Activated CD4-positive, CD25-positive, alpha-beta regulatory T cell treated with anti-CD3 and anti-CD28 coated beads, Interleukin-2, amount 50 U/mL, for 72 hours (primary cell): ENCODE measurements at regions not wholly inside any gene's neighbourhood (a gene's known extent, or its start where the extent isn't known, plus 50 kb on each side); places are given as distances from the start of the nearest gene placed in this dataset.

ENCODE experiments used
- DNase-seq: peaks from one replicate; pipeline ENCODE4 v3.0.0; 2021

DNA sequence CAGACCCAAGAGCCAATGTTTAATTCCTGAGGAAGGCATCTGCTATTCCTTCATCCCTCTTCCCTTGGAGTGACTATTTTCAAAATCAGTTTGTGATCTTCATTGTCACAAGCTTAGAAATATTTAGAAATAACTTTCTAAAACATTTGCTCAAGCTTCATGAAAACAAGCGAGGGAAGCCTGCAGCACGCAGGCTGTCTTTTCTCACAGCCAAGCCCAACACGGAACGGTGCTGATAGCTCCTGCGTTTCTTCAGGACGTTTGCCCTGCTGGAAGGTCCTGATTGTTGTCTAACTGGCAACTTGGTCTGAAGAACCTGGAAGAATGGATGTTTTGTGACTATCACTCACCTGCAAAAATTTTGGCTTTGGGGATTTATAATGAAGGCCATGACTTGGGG, 152.5 kb downstream of the FGF9 start:
- DNase-seq: no peak

DNA sequence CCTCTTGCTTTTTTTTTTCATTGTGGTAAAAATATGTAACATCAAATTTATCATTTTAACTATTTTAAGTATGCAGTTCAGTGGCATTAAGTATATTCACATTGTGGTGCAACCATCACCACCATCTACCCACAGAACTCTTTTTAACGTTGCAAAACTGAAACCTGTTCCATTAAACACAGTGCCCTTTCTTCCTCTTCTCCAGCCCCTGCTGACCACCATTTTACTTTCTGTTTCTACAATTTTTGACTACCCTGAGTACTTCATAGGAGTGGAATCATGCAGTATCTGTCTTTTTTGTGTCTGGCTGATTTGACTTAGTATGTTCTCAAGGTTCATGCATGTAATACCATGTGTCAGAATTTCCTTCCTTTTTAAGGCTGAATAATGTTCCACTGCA, 153.1 kb downstream of the FGF9 start:
- DNase-seq: no peak

DNA sequence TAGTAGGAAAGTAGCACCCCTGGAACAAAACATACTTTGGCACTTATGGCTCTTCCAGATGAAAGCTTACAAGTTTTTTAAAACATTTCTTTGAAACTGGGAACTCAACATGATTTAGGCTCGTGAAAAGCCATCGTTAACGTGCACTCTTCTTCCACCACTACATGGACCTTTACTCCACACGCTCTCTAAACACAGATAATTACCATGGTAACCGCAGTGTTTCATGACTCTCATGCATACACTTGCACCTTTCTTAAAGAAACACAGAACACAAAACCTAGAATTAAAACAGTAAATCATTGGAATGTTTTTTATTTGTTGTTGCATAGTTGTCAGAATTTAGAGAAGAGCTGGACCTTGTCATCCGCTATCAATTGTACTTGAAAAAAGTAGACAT, 154.3 kb downstream of the FGF9 start:
- no peak for DNase-seq

DNA sequence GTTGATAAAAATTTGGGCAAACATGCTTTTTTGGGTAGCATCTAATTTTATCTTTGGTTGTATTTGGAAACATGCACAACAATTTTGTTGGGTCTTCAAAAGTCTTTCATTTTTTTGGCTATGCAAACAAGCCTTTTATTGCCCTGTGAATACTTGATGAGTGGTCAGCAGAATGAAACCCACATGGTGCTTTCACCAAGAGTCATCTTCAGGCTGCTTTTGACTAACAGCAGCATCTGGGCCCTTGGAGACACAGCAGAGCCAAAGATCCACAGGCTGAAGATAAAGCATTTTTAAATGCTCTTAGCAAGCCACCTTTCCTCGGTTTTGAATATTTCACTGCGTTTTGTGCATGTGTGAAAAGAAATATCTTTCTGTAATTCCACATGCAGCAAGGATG, 154.9 kb downstream of the FGF9 start:
- no peak for DNase-seq

DNA sequence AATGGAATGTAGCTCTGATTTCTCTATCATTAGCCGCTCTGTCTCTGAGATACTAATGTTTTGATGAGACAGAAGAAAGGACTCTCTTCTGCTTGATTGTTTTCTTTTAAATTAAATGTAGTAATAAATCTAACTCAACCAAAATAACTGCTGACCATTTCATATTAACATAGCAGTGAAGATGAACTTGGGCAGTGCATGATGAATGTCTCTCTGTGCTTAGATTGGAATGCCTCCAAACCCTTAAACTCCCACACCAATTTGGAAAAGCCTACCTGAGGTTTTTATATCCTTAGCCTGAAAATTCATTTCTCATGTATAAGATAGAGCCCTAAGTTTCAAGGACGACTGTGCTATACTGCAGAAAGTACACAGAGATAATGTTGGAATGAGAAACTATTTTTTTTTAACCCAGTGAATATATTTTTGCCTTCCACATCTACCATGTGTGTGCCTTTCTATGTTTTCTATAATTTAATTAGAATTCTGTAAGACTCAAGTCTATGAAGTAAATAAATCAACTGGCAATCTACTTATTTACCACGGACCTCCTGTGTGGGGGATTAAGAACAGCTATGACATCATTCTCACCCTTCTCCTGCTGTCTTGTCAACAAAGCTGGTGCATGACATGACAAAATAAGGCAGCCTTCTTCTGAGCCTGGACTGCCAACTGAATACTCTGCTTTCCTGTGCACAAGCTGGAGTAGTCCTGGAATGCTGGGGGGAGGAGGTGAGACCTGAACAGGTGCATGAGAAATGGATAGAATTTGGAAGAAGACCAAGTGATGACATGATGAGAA, 155.5 kb downstream of the FGF9 start:
- no peak for DNase-seq

DNA sequence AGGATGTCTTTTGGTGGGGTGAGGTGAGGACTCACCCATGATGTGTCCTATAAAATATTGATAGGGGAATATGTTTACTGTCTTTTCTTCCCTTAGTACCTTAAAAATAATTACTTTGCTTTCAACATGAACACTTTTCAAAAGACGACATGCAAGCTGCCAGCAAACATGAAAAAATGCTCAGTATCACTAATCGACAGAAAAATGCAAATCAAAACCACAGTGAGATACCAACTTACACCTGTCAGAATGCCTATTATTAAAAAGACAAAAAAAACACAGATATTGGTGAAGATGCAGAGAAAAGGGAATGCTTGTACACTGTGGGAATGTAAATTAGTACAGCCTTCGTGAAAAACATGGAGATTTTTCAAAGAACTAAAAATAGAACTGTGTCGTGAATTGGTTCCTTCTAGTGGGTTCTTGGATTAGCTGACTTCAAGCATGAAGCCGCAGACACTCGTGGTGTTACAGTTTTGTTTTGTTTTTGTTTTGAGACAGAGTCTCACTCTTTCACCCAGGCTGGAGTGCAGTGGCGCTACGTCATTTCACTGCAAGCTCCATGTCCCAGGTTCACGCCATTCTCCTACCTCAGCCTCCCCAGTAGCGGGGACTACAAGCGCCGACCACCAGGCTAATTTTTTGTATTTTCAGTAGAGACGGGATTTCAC, 160.9 kb downstream of the FGF9 start:
- DNase-seq: no peak

DNA sequence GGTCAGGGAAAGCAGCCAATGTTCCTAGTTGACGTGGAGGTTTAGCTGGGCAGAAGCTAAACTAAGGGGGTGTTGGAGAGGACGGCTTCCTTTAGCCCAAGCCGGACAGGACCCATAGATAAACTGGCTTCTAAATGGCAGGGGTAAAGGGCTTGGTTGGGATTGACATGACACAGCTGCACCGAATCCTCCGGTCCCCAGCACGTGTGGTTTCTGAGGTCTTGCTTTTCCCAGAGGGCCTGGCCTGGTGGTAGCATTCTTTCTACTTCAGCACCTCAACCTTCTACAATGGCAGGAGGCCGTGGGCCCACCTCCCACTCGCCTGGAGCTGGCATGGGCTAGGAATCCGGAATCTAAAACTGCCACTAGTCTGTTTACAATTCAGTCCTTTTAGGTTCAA, 163.0 kb downstream of the FGF9 start:
- DNase-seq: no peak

DNA sequence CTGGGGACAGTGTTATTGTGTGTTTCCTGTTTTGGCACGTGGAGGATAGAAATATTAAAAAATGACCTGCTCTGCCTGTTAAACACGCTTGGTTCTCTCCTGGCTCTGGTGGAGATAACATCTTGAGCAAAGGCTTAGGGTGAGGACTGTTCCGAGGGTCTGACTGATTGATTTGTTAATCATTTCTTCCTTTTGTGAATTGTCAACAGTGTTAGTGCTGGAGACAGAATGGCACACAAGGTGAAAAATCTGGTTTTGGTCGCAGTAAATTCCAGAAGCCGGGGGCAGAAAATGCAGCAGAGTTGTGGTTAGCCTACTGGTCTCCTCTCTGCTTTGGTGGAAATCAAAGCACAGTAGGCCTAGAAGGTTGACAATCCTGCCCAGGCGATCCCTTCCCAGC, 163.6 kb downstream of the FGF9 start:
- DNase-seq: no peak

DNA sequence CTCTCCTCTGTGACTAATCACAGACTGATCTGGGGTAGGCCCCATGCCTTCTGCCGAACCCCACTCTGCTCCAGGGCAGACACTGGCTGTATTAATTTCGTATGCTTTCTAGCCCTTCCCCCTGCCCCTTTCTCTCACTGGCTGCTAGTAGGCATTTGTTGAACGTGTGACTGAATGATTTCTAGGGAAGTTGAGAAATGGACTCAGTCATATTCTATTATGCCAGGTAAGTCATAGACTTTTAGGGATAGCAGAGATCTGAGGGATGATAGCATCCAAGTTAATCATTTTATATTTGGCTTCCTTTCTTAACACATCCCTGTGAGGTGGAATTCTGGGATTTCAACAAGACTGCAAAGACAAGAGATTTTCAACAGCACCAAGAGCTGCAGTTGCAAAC, 166.4 kb downstream of the FGF9 start:
- no peak for DNase-seq

DNA sequence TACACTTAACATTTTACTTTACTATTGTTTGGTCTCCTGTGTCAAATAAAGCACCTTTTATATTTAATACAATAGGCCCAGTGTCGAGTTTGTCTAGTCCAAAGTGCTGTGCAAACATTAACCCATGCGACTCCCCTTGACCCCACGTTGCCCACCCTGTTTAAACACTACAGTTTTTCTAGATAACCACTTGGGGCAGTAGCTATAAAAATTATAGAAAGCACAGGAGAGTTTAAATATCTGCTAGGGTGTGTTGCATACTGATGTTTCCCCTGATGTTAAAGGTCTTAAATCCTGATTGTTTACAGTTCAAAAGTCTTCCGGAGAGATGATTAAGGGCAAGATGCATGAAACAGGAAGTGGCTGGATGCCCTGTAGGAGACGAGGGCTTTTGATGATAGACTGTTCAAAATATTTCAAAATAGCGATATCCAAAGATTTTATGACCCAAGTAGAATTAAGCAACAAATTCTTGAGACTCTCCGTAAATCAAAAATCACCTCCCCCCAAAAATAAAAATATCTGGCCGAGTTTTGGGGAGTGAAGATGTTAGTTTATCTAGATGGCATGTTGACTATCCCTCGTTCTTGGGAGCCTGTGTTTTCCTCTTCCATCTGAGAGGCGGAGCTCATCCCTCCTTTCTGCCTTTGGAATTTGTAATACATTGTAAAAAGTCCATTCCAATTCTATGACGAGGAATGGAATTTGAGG, 167.1 kb downstream of the FGF9 start:
- DNase-seq: no peak

DNA sequence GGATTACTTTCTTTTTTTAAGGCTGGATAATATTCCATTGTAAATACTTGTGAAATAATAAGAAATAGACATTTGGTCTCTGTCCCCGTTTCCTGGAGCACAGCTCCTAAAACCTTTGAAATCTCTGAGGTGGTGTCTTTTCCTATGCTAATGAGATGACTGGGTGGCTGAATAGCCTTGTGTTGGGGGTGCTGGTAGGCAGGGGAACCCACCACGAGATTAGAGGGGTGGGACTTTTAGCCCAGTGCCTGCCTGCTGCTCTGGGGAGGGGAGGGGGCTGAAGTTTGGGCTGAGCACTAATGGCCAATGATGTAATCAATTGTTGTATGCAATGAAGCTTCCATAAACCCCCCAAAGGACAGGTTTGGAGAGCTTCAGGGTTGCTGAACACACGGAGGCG, 175.7 kb downstream of the FGF9 start:
- DNase-seq: no peak

DNA sequence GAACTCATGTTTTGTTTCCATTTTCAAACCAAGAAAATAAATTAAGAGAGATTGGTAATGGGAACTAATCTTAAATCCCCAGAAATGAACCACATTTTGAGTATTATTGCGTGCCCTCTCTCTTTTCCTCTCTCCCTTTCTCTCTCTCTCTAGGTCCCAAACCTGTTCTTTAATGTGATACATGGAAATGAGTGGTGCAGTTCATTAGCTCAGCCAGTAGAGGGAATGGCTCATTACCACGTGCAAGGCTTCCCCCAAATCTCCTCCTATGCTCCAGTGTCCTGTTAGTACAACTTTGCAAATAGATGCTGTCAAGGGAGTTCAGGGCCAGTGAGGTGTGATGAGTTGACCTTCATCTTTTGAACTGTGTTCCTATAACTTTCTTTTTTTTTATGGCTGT, 178.4 kb downstream of the FGF9 start:
- no peak for DNase-seq

DNA sequence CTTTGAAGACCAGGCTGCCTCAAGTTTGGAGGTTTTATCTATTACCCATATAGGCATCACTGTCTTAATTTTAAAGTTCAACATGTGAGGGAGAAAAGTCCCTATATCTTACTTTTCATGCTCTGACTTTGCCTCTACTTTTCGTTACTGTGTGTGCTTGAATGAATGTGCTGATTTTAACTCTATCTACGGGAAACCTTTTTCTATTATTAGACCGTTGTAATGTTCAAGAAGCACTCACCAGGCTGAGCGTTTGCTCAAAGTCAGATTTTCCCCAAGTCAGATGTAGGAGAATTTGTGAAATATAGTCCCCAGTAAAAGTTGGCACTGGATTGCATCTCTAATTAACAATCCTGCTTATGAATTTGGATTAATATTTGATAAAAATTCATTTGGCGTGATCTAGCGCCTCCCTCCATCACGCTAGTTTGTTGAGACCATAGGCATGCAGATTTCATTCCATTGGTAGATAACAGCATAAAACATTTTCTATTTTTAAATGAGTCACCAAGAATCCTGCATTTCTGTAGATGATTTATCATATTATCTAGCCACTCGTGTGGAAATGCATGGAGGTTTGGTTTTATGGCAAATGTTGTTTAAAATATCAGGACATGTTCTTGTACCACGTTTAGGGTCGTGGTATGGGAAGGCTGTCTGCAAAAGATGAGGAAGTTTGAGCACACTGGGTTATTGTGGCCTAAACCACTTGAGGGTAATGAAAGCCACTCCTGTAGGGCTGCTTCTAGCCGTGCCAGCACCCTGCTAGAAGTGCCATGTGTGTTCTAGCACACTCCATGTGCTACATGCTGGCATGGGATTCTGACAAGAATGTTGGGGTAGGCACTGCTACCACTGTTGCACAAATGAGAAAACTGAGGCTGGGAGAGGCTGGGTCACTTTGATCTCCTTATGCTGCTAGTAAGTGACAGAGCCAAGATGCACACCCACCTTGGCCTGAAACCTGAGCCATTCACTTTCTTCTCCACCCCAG, 179.4 kb downstream of the FGF9 start:
- DNase-seq: no peak

DNA sequence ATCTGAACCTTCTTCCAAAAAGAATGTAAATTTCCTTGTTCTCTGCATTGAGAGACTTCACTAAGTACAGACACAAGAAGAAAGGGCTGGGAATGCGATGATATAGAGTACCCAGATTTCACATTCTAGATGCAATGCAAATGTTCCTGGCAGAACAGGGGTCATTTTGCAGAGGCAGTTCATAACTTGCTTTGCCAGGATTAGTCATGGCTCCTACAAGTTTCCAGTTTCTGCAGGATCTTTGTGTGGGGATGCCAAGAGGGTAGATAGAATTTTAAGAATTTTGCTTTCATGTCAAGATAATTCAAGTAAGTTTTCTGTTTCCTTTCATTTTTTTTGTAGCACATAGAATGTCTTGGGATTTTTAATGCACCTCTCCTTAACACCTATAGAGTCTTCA, 181.2 kb downstream of the FGF9 start:
- no peak for DNase-seq

DNA sequence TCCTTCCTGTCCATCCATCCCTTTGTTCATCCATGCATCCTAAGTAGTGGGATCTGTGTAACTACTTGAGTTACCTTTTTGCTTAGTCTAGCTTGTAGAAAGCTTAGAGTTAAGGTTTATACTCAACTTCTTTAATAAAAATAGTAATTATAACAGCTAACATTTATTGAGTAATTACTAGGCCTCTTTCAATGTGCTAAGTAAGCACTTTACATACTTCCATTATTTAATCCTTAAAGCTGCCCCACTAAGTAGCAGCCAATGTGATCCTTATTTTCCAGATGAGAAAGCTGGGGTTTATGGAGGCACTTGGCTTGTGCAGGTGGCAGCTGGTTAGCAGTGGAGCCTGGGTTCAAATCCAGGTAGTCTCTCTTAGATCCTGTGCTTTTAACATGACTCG, 182.9 kb downstream of the FGF9 start:
- no peak for DNase-seq

DNA sequence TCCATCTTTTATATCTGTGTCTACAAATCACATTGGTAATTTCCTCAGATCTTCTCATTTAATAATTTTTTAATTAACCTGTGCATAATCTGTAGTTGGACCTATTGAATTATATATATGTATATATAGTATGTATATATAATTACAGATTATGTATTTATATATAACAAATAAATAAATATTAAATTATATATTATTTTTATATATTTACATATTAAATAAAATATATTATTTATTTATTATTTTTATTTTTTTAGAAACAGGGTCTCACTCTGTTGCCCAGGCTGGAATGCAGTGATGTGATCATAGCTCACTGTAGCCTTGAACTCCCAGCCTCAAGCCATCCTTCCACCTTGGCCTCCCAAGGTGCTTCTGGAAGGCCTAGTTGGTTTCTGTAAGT, 197.9 kb downstream of the FGF9 start:
- DNase-seq: no peak

DNA sequence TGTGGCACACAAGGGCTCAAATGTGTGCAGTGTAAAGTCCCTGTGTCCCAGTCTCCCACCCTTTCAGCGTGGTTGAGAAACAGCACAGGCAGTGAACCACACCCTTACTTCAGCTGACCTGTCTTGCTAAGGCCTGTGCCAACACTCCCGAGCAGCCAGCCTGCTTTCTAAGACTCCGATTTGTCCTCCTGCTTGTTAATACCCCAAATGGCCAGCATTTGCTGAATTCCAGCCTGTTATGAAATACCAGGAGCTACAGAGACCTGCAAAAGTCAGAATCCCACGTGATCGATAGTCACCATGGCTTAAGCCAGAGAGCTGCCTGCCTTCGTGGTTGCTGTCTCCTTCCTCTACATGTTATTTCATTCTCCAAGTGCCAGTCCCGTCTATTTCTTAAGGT, 200.5 kb downstream of the FGF9 start:
- DNase-seq: no peak

DNA sequence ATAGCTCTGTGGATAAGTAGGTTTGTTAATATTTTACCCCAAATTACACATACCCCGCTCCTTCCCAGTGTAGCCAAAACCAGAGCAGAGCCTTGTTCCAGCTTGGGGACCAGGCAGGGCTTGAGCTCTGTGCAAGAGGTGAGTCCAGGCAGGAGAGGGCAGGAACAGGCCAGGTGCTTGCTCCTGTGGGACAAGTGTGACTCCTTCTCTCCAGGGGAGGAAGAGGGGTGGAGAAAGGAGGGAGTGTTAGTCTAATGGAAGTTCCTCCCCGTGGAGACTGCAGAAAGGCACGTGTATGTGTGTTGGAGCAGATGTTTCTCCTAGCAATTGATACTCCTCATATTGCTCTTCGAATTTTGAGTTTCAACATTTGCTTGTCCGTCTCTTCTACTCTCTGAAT, 201.0 kb downstream of the FGF9 start:
- DNase-seq: no peak

DNA sequence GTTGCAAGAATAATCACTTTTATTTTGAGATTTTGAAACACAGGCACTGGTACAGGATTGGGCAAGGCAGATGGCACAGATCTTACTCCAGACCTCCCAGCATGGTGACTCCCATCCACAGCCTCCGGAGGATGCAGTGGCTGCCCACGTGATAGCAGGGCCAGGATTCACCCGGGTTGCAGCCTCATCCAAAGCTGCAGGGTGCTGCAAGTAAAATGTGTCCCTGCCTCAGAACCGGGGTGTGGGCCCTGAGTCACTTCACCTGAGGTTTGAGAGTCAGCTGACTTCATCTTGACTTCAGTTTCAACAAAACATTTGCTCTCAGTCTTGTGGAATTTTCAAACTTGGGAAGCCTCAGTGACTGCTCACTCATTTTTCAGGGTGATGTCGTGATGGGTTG, 201.9 kb downstream of the FGF9 start:
- no peak for DNase-seq

DNA sequence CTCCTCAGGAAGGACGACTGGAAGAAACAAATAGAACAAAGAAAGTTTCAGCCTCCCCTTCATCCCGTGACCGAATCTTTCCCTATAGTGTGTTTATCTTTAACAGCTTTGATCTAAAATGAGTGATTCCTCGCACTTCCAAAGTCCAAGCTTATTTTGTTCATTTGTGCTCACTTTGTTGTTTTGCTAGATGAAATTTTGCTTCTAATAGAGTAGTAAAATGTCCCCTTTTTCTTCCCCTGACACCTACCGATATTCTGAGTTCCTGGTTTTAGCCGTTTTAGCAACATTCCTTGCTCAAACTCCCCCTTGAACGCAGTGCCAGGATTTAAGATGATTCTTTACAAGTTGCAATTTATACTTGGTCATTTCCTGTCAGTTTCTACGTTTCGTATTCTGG, 204.2 kb downstream of the FGF9 start:
- no peak for DNase-seq

DNA sequence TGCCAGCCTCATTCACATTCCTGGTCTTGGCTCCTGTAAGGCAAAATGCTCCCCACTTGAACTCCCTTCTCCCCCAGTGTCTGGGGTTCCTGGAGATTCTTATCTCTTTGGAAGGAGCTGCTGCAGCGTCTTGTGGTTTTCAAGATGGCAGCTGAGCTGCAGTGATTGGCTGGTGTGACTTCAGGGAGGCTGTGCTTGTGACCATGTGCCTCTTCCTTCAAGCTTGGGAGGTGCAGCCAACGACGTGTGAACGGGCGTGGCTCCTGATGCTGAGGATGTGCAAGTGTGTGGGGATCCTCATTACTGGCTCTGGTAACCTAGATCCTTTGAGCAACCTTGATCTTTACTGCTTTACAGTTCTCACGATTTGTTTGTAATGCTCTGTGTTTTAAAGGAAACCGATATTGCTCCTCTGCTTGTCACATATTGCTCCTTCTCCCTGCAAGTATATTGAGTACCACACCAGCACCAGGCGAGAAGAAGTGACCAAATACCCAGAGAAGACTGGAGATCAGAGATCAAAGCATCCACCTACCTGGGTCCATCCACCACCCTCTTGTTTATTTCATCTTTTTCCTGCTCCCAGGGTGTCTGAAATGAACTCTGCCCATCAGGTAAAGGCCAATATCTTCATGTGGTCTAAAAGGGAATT, 208.5 kb downstream of the FGF9 start:
- no peak for DNase-seq

DNA sequence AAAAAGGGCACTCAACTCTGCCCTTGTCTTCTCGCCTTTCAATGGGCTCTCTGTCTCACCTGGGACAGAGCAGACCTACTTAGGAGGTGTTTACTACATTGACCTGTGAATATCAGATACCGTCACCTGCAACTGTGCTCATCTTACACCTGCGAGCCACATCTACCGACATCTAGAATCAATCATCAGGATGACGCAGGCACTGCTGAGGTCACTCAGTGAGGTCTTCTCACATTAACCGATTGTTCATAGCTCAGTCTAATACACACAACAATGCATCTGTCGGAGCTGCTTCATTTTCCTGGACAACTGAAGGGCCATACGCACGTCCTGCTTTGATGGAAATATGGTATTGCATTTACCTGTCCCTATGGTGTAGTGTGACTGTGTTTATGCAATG, 211.9 kb downstream of the FGF9 start:
- no peak for DNase-seq
